ENCODE measurements at regions not wholly inside any gene's neighbourhood (a gene's known extent, or its start where the extent isn't known, plus 50 kb on each side); places are given as distances from the start of the nearest gene placed in this dataset.

- TF ChIP-seq CTCF (IDR thresholded peaks at IDR 0.05) = no peak
- TF ChIP-seq POLR2A (IDR thresholded peaks at IDR 0.05) = no peak
Measured at GRCh38 chr1:208438112-208438699, 194.0 kb upstream of the PLXNA2 start.

Data from lower leg skin (tissue), 3 donors.